ENCODE measurements at regions not wholly inside any gene's neighbourhood (a gene's known extent, or its start where the extent isn't known, plus 50 kb on each side); places are given as distances from the start of the nearest gene placed in this dataset.

GRCh38 chr11:122307476-122308035, 191.5 kb upstream of the BLID start:
- no peak for ATAC-seq (replicated peaks)
- no peaks in the 10 kb centered on the region for H3K9me3 Mint-ChIP-seq
- H3K4me1 Mint-ChIP-seq = no peaks in the 10 kb centered on the region

DNA sequence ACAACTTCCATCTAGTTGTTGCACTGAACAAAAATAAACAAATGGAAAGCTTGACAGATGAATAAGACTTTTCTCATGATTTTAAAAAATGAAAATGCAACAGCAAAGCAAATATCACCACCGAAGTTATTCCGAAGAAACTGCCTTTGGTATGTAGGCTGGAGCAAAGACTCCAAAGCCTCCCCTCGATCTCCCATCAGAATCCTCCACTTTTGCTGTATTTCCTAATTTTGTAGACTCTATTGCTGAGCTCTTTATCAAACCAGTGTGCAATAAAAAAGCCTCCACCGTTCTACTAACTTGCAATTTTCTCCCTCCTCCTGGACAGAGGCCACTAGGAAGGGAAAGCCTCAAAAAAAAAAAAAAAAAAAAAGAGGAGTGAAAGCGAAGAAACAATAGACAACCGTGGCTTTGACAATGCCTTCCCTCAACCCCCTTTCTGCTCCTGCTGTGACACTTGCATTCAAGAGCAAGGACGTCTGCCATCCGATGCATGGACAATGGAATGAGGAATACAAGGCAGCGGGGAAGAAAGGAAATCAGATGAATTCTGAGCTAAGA, 190.9 kb upstream of the BLID start:
- H3K27me3 Mint-ChIP-seq = peaks cover 9 to 17% of the 10 kb centered on the region in 2 donors
- no peaks in the 10 kb centered on the region for H3K36me3 Mint-ChIP-seq
- no peak overlapping the region for H3K4me3 Mint-ChIP-seq
- ATAC-seq (replicated peaks) = no peak
- no peaks in the 10 kb centered on the region for H3K4me1 Mint-ChIP-seq
- DNase-seq = no peak
- H3K27ac Mint-ChIP-seq = no peak overlapping the region
- no peaks in the 10 kb centered on the region for H3K9me3 Mint-ChIP-seq

More at GRCh38 chr11:122307476-122308035, 191.5 kb upstream of the BLID start:
- Mint-ChIP-seq H3K36me3 (no peaks in the 10 kb centered on the region), H3K27ac (no peak overlapping the region), H3K27me3 (peaks cover 9 to 17% of the 10 kb centered on the region in 2 donors), H3K4me3 (no peak overlapping the region)
- no peak for DNase-seq

- no peak overlapping the region for H3K27ac Mint-ChIP-seq
- no peak for ATAC-seq (replicated peaks)
- no peaks in the 10 kb centered on the region for H3K36me3 Mint-ChIP-seq
- H3K9me3 Mint-ChIP-seq = no peaks in the 10 kb centered on the region
- no peak for DNase-seq
- H3K4me3 Mint-ChIP-seq = no peak overlapping the region
- H3K27me3 Mint-ChIP-seq = peaks cover 9 to 17% of the 10 kb centered on the region in 2 donors
- H3K4me1 Mint-ChIP-seq = no peaks in the 10 kb centered on the region
Measured at GRCh38 chr11:122305426-122306320, 189.7 kb upstream of the BLID start.

GRCh38 chr11:122304973-122305372, 189.0 kb upstream of the BLID start:
- DNase-seq (no peak), ATAC-seq (replicated peaks) (no peak)
- no peaks in the 10 kb centered on the region for H3K4me1 Mint-ChIP-seq
- no peaks in the 10 kb centered on the region for H3K36me3 Mint-ChIP-seq
- H3K4me3 Mint-ChIP-seq = no peak overlapping the region
- peaks cover 9 to 16% of the 10 kb centered on the region in 2 donors for H3K27me3 Mint-ChIP-seq
- H3K9me3 Mint-ChIP-seq = peaks cover under 1 to 1% of the 10 kb centered on the region in 2 donors
- H3K27ac Mint-ChIP-seq = no peak overlapping the region

GRCh38 chr11:122304306-122304705, 188.3 kb upstream of the BLID start:
- H3K36me3 Mint-ChIP-seq = no peaks in the 10 kb centered on the region
- ATAC-seq (replicated peaks) (no peak), DNase-seq (no peak)
- no peak overlapping the region for H3K27ac Mint-ChIP-seq
- peaks cover 9 to 10% of the 10 kb centered on the region in 2 donors for H3K27me3 Mint-ChIP-seq
- peaks cover 2 to 5% of the 10 kb centered on the region in 2 donors for H3K9me3 Mint-ChIP-seq
- H3K4me1 Mint-ChIP-seq = no peaks in the 10 kb centered on the region
- no peak overlapping the region for H3K4me3 Mint-ChIP-seq

DNA sequence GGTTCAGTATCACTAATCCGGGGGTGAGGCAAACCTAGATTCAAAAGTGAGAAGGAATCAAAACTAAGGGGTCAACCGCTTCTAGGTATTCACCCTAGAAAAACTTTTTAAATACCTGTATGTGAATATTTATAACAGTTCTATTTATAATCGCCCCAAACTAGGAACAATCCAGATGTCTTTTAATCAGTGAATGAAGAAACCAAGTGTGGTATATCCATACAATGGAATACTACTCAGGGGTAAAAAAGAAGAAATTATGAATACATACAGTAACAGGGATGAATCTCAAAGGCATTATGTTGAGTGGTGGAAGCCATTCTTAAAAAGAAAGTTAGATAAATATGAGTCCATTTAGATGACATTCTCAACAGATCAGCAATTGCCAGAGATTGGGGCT, 178.0 kb upstream of the BLID start:
- ATAC-seq (replicated peaks) (no peak), DNase-seq (no peak)
- Mint-ChIP-seq H3K27ac (no peak overlapping the region), H3K4me3 (no peak overlapping the region), H3K36me3 (no peaks in the 10 kb centered on the region), H3K4me1 (no peaks in the 10 kb centered on the region), H3K27me3 (peaks cover 0 to 5% of the 10 kb centered on the region in 2 donors), H3K9me3 (peaks cover 10 to 13% of the 10 kb centered on the region in 2 donors)

GRCh38 chr11:122293296-122294023, 177.4 kb upstream of the BLID start:
- H3K4me3 Mint-ChIP-seq = no peak overlapping the region
- DNase-seq (no peak), ATAC-seq (replicated peaks) (no peak)
- no peaks in the 10 kb centered on the region for H3K36me3 Mint-ChIP-seq
- H3K9me3 Mint-ChIP-seq = peaks cover 8 to 11% of the 10 kb centered on the region in 2 donors
- H3K27ac Mint-ChIP-seq = no peak overlapping the region
- peaks cover 0 to 5% of the 10 kb centered on the region in 2 donors for H3K27me3 Mint-ChIP-seq
- no peaks in the 10 kb centered on the region for H3K4me1 Mint-ChIP-seq

GRCh38 chr11:122287401-122287800, 171.4 kb upstream of the BLID start:
- ATAC-seq (replicated peaks) (no peak), DNase-seq (no peak)
- H3K27me3 Mint-ChIP-seq = peaks cover 4 to 17% of the 10 kb centered on the region in 2 donors
- H3K4me3 Mint-ChIP-seq = no peak overlapping the region
- no peaks in the 10 kb centered on the region for H3K36me3 Mint-ChIP-seq
- no peaks in the 10 kb centered on the region for H3K4me1 Mint-ChIP-seq
- no peaks in the 10 kb centered on the region for H3K9me3 Mint-ChIP-seq
- H3K27ac Mint-ChIP-seq = peak overlapping the region; percentile 39

DNA sequence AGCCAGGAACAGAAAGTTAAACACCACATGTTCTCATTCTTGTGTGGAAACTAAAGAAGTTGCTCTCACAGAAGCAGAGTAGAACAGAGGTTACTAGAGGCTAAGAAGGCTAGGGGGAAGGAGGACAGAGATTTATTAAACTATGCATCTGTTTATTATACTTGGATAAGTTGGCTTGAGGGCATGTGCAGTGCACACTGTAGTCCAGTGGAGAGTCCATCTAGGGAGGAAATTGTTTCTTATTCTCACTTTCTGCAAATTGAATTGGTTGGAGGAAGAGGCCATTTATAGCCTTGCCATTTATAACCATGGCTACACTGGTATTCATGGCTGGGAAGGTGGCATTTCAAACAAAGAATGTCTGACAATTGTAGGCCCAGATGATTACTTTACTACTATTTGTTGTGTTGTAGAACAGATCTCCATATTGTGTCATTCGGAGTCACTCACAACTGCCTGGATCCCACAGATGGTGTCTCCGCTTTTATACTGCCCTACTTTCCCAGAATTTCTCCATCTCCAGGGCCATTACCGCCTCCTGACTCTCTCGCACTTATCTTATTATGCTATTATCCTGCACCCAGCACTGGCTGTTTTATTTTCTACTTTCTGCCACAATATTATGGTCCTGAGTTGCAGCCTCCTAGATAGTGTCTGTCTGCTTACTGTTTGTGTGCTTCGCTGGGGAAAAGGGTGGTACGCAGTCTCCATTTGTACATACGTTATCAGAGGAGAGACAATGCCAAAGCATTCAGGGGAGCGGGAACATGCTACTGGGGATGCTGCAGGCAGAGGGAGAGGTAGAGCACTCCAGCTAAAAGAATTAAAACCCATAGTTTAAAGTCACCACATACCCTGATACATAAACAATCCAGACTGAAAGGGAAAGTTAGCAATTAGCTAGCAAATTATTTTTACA, 169.3 kb upstream of the BLID start:
- Mint-ChIP-seq H3K4me1 (no peaks in the 10 kb centered on the region), H3K27ac (no peak overlapping the region), H3K9me3 (no peaks in the 10 kb centered on the region), H3K27me3 (peaks cover 4 to 12% of the 10 kb centered on the region in 2 donors), H3K4me3 (no peak overlapping the region), H3K36me3 (no peaks in the 10 kb centered on the region)
- ATAC-seq (replicated peaks) = no peak
- DNase-seq = no peak

DNA sequence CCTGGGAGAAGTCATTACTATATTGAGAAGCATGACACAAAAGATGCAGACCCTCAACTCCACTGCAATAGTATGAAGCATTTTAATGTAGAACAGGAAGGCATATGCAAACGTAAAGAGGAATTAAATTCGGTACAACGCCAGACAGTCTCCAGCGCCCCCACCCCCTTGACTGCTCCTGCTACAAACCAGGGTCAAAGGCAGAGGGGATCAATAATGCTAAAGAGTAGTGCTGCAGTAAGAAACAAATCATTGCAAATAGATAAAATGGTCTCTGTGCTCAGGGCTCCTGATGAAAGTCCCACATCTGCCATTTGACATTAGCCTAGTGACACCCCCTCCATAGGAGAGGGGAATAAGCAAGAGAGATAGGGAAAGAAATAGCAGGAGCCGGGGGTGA, 164.9 kb upstream of the BLID start:
- DNase-seq (no peak), ATAC-seq (replicated peaks) (no peak)
- Mint-ChIP-seq H3K27ac (no peak overlapping the region), H3K4me3 (no peak overlapping the region), H3K27me3 (peaks cover 0 to 3% of the 10 kb centered on the region in 2 donors), H3K4me1 (no peaks in the 10 kb centered on the region), H3K9me3 (no peaks in the 10 kb centered on the region), H3K36me3 (no peaks in the 10 kb centered on the region)

DNA sequence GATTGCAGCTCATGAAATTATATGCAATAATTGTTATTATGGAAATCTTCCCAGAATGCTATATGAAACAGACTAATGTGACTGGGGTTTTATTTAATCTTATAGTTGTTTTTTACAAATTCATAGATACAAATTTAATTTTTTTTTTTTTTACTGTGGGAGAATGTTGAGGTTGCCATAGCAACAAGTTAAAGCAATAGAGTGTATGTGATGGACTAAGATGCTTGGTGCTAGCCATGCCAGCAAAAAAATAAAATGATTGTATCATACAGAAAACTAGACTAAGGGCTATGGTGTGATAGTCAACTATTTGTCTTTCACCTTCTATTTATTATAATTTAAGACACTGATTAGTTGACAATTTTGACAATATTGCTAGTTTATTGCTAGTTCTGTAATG, 163.2 kb upstream of the BLID start:
- Mint-ChIP-seq H3K4me3 (no peak overlapping the region), H3K9me3 (no peaks in the 10 kb centered on the region), H3K27me3 (peaks cover 0 to 5% of the 10 kb centered on the region in 2 donors), H3K36me3 (no peaks in the 10 kb centered on the region), H3K4me1 (no peaks in the 10 kb centered on the region), H3K27ac (no peak overlapping the region)
- DNase-seq (no peak), ATAC-seq (replicated peaks) (no peak)

DNA sequence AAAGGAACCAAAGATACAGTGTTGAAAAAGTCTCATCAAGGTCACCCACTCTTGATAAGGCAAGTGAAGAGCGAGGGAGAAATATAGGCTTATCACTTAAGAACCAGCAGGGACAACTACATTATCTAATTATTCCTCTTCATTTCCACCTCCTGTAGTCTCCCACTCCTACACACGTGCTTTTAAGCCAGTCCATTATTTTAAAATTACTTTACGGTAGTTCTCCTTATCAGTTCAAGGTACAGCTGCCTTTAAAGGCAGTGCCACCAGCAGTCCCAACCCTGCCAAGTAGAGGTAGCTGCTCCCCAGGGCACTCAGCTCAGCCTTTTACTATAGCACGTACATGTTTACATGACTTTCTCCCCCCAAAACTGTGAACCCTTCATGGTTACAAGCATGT, 161.5 kb upstream of the BLID start:
- H3K4me3 Mint-ChIP-seq = no peak overlapping the region
- DNase-seq = no peak
- peaks cover 0 to 5% of the 10 kb centered on the region in 2 donors for H3K27me3 Mint-ChIP-seq
- H3K36me3 Mint-ChIP-seq = no peaks in the 10 kb centered on the region
- ATAC-seq (replicated peaks) = no peak
- no peak overlapping the region for H3K27ac Mint-ChIP-seq
- H3K4me1 Mint-ChIP-seq = no peaks in the 10 kb centered on the region
- no peaks in the 10 kb centered on the region for H3K9me3 Mint-ChIP-seq

DNA sequence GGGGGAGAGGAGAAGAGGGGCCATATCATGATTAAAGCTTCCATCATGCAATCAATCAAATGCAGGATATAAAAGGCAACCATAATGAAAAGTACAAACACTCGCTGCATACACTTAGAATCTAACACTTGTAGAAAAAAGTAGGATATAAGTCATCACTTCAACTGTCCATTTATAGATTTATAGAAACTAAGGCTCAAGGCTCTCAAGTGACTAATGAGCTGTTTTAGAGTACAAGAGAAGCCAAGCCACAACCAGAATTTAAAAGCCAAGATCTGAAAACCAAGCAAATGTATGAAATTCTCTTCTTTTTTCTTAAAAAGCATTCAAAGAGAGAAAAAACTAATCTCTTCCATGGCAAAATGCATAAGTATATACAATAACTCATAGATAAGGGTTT, 160.2 kb upstream of the BLID start:
- DNase-seq = no peak
- Mint-ChIP-seq H3K4me3 (no peak overlapping the region), H3K27ac (no peak overlapping the region), H3K27me3 (peaks cover 0 to 5% of the 10 kb centered on the region in 2 donors), H3K9me3 (no peaks in the 10 kb centered on the region), H3K36me3 (no peaks in the 10 kb centered on the region), H3K4me1 (no peaks in the 10 kb centered on the region)
- ATAC-seq (replicated peaks) = no peak

Measured in stimulated activated naive B cell treated with anti-CD40 and anti-IgM and Interleukin-4, amounts not matched to agents 10 μg/mL and 1 μg/mL and 100 μg/mL, for 72 hours (primary cell).